OCI-LY3 (cell line): ENCODE measurements at regions not wholly inside any gene's neighbourhood (a gene's known extent, or its start where the extent isn't known, plus 50 kb on each side); places are given as distances from the start of the nearest gene placed in this dataset.

Source experiments
- H2AFZ ChIP-seq: fragments of 200-600, 300-600 bp; shearing (Covaris generic); 2 replicates; pipeline ENCODE4 v1.6.0; 2014; ENCODE audit warnings: antibody characterized with exemption, low read depth, low read length
- H3K27ac ChIP-seq: fragments of 200-600, 300-600 bp; sonication (generic); 2 replicates; pipeline ENCODE4 v1.5.1; 2014; ENCODE audit warnings: mild to moderate bottlenecking, low read length, moderate library complexity, mixed read lengths
- H3K27me3 ChIP-seq: fragments of 200-600, 300-600 bp; sonication (generic); 2 replicates; pipeline ENCODE4 v1.6.1; 2014; ENCODE audit warnings: low read depth, low read length, mixed read lengths
- H3K36me3 ChIP-seq: fragments of 200-600, 300-600 bp; sonication (generic); replicated peaks from 2 replicates; pipeline ENCODE3; 2014; ENCODE audit warnings: low read depth, low read length, mixed read lengths
- H3K4me1 ChIP-seq: fragments of 300-600, 200-600 bp; sonication (generic); 2 replicates; pipeline ENCODE4 v1.6.1; 2014; ENCODE audit warnings: low read length, mixed read lengths
- H3K4me2 ChIP-seq: fragments of 200-600, 300-600 bp; sonication (generic); 2 replicates; pipeline ENCODE4 v1.6.1; 2014; ENCODE audit warnings: low read length, mixed read lengths
- H3K4me3 ChIP-seq: fragments of 300-600, 200-600 bp; sonication (generic); 2 replicates; pipeline ENCODE4 v1.5.1; 2014; ENCODE audit warnings: antibody characterized with exemption, mild to moderate bottlenecking, low read length, moderate library complexity
- H3K79me2 ChIP-seq: fragments of 300-600, 200-600 bp; shearing (Covaris generic); 2 replicates; pipeline ENCODE4 v1.6.1; 2014; ENCODE audit warnings: mild to moderate bottlenecking, low read length, mixed read lengths
- H3K9ac ChIP-seq: fragments of 300-600, 200-600 bp; shearing (Covaris generic); 2 replicates; pipeline ENCODE4 v1.6.0; 2014; ENCODE audit warnings: mild to moderate bottlenecking, low read length, moderate library complexity
- H3K9me3 ChIP-seq: fragments of 200-600, 300-600 bp; shearing (Covaris generic); 2 replicates; pipeline ENCODE4 v1.6.1; 2014; ENCODE audit warnings: low read length, mixed read lengths; ENCODE audit not compliant: insufficient read depth
- H4K20me1 ChIP-seq: fragments of 200-600, 300-600 bp; sonication (generic); 2 replicates; pipeline ENCODE4 v1.6.1; 2016; ENCODE audit warnings: low read length, mixed read lengths; ENCODE audit not compliant: insufficient read depth
- EZH2phosphoT487 ChIP-seq: fragments of 200-600 bp; shearing (Covaris generic); IDR thresholded peaks from 2 replicates; pipeline ENCODE4 v1.6.1; 2018; ENCODE audit warnings: antibody characterized with exemption, mixed run types, low read depth
- TF ChIP-seq, protein P1 (sequence below): fragments of 200-600, 300-600 bp; sonication (generic); IDR thresholded peaks from 2 replicates; pipeline ENCODE4 v1.5.1; 2014; ENCODE audit warnings: antibody characterized with exemption, low read length, low read depth

DNA sequence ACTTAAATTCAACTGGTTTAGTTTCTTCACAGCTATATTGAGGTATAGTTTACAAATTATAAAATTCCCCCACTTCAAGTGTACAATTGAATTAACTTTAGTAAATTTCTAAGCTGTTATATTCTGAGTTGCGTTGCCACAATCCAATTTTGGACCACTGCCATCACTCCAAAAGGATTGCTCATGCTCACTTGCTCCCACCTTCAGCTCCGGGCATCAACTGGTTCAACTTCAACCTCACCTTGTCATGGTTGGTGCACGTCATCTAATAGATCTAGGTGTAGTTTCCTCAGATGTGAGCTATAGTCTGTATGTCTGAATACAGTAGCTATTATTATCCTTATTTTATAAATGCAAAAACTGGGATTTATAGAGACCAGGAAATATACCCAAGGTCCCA is 942.5 kb upstream of the WWC1 start:
- H3K27me3 ChIP-seq, result no peaks in the 10 kb centered on the region

DNA sequence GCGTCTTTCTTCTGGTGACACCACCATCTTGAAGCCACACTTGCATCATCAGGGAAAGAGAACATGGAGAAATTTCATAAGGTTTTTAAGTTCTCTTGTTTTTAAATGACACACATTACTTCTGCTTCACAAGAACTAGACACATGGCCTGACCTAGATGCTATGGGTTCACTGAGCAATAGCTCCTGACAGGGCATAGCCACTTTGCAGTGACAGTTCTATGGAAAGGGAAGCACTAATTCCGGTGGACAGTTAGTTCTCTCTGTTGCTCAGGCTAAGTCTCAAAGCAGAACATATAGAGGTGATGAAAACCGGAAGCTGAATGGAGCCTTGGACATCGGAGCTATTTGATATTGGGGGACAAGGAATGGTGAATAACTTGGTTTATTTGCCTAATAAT is 940.1 kb upstream of the WWC1 start:
- no peaks in the 10 kb centered on the region for H3K36me3 ChIP-seq
- H3K4me2 ChIP-seq, result no peak overlapping the region
- H2AFZ ChIP-seq, result no peak overlapping the region
- H3K79me2 ChIP-seq, result no peaks in the 10 kb centered on the region
- no peak overlapping the region for H3K4me3 ChIP-seq
- H3K27ac ChIP-seq, result no peak overlapping the region
- H3K27me3 ChIP-seq, result no peaks in the 10 kb centered on the region
- no peak for TF ChIP-seq EZH2phosphoT487
- no peak overlapping the region for H3K9ac ChIP-seq
- no peaks in the 10 kb centered on the region for H3K9me3 ChIP-seq
- no peaks in the 10 kb centered on the region for H4K20me1 ChIP-seq
- H3K4me1 ChIP-seq, result no peaks in the 10 kb centered on the region

More for the DNA sequence above, 942.5 kb upstream of the WWC1 start:
- Histone ChIP-seq H3K36me3 (no peaks in the 10 kb centered on the region), H3K4me3 (no peak overlapping the region), H4K20me1 (no peaks in the 10 kb centered on the region), H3K9me3 (no peaks in the 10 kb centered on the region), H3K27ac (no peak overlapping the region), H3K79me2 (no peaks in the 10 kb centered on the region), H3K9ac (no peak overlapping the region), H3K4me2 (no peak overlapping the region), H2AFZ (no peak overlapping the region), H3K4me1 (no peaks in the 10 kb centered on the region)
- TF ChIP-seq EZH2phosphoT487, result no peak
- TF ChIP-seq, protein P1, sequence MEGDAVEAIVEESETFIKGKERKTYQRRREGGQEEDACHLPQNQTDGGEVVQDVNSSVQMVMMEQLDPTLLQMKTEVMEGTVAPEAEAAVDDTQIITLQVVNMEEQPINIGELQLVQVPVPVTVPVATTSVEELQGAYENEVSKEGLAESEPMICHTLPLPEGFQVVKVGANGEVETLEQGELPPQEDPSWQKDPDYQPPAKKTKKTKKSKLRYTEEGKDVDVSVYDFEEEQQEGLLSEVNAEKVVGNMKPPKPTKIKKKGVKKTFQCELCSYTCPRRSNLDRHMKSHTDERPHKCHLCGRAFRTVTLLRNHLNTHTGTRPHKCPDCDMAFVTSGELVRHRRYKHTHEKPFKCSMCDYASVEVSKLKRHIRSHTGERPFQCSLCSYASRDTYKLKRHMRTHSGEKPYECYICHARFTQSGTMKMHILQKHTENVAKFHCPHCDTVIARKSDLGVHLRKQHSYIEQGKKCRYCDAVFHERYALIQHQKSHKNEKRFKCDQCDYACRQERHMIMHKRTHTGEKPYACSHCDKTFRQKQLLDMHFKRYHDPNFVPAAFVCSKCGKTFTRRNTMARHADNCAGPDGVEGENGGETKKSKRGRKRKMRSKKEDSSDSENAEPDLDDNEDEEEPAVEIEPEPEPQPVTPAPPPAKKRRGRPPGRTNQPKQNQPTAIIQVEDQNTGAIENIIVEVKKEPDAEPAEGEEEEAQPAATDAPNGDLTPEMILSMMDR, result no peak

DNA sequence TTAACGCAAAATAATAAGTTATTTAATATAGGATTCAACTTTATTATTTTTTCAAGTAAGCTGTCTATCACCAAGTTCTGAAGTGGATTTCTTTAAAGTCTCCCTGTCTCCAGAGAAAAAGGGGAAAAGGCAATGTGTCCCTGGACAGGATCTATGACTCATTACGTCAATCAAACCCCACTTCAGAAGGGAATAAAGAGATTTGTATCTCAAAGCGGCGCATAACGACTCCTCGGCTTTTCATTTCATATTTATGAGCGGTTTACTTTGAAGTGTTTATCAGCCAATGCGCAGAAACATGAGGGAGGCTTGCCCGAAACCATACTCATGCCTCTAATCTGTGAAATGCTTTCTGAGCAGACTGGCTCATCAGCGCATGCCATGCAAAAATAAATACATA is 938.6 kb upstream of the WWC1 start:
- Histone ChIP-seq H3K27ac (no peak overlapping the region), H3K27me3 (no peaks in the 10 kb centered on the region), H2AFZ (no peak overlapping the region), H3K4me3 (no peak overlapping the region), H4K20me1 (no peaks in the 10 kb centered on the region), H3K36me3 (no peaks in the 10 kb centered on the region), H3K9me3 (no peaks in the 10 kb centered on the region), H3K4me2 (no peak overlapping the region), H3K4me1 (no peaks in the 10 kb centered on the region), H3K9ac (no peak overlapping the region), H3K79me2 (no peaks in the 10 kb centered on the region)
- no peak for TF ChIP-seq EZH2phosphoT487
- TF ChIP-seq, protein P1, result no peak

DNA sequence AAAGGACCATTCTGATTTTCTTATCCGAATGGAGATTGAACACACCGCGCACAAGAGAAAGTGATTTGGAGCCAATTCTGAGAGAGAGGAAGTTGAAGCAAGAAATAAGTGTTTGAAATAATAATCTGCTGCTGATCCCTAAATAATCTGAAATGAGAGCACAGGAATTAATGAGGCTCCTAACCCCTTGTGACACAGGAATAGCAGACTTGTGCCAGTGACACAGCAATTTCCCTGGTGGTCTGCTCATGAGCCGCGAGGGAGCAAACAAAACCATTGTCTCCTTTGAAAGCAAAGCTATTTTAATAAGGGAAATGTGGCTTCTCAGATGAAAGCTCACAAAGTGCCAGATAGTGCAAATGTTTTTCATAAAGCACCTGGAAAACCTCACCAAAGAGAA is 936.1 kb upstream of the WWC1 start:
- no peak overlapping the region for H2AFZ ChIP-seq
- no peaks in the 10 kb centered on the region for H3K27me3 ChIP-seq
- H3K36me3 ChIP-seq, result no peaks in the 10 kb centered on the region
- no peaks in the 10 kb centered on the region for H3K4me1 ChIP-seq
- no peak for TF ChIP-seq EZH2phosphoT487
- TF ChIP-seq, protein P1, result no peak
- no peak overlapping the region for H3K9ac ChIP-seq
- no peak overlapping the region for H3K4me2 ChIP-seq
- H3K27ac ChIP-seq, result no peak overlapping the region
- H3K79me2 ChIP-seq, result no peaks in the 10 kb centered on the region
- H3K9me3 ChIP-seq, result no peaks in the 10 kb centered on the region
- no peaks in the 10 kb centered on the region for H4K20me1 ChIP-seq
- no peak overlapping the region for H3K4me3 ChIP-seq

DNA sequence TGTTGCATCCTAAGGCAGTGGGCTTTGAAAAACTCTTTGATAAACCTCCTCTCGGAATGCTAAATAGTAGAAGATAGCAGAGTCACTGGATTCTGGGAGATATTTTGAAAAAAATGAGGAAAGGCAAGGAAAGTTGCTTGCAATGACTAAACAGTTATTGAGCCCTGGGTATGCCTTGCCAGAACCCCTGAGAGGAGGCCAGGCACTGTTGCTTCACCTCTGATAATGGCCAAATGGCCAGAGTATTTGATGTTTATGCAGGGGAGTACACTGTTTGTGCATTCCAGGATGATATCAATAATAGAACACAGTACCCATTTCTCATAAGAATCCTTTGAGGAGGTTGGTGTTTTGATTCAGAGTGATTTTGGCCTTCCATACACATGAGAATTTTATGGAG is 935.1 kb upstream of the WWC1 start:
- Histone ChIP-seq H3K4me1 (no peaks in the 10 kb centered on the region), H4K20me1 (no peaks in the 10 kb centered on the region), H3K9ac (no peak overlapping the region), H3K36me3 (no peaks in the 10 kb centered on the region), H3K27me3 (no peaks in the 10 kb centered on the region), H3K4me3 (no peak overlapping the region), H3K9me3 (no peaks in the 10 kb centered on the region), H3K27ac (no peak overlapping the region), H3K4me2 (no peak overlapping the region), H2AFZ (no peak overlapping the region), H3K79me2 (no peaks in the 10 kb centered on the region)
- TF ChIP-seq, protein P1, result no peak
- no peak for TF ChIP-seq EZH2phosphoT487
